ENCODE measurements at regions not wholly inside any gene's neighbourhood (a gene's known extent, or its start where the extent isn't known, plus 50 kb on each side); places are given as distances from the start of the nearest gene placed in this dataset.

DNA sequence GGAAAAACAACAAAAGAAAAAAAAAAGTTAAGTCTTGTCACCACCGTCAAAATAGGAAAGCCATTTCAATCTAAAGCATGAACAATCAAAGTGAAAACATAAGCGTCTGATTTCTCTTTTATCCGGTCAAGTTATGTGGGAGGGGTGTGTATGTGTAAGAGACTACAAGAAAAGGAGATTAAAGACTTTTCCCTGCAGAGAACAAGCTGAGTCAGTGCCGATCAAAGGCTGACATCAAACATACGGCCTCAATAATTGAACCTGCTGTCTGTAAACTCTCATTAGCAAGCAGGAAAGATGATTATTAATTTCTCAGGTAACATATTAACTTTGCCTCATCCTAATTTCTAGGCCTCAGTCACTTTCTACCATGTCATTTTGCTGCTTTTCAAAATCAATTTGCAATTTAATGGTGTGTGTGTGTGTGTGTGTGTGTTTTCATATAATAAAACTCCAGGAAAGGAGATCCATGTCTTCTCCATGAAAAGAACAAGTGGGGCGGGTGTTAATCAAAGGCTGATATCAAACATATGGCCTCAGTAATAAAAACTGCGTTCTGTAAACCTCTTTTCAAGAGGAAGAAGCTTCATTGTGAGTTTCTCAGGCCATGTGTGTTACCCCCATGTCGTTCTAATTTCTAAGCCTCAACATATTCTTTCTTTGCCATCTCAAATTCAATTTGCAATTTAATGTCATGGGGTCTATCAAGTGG is 649.1 kb upstream of the SORCS1 start:
- H3K27me3 ChIP-seq (ENCODE audit: control insufficient read depth, insufficient read depth, low read length) = no peaks in the 10 kb centered on the region
- no peak overlapping the region for H3K27ac ChIP-seq (ENCODE audit: low read depth, low read length)
- POLR2A ChIA-PET = no interaction called here
- CTCF ChIA-PET = no interaction called here
- TF ChIP-seq, protein P1, sequence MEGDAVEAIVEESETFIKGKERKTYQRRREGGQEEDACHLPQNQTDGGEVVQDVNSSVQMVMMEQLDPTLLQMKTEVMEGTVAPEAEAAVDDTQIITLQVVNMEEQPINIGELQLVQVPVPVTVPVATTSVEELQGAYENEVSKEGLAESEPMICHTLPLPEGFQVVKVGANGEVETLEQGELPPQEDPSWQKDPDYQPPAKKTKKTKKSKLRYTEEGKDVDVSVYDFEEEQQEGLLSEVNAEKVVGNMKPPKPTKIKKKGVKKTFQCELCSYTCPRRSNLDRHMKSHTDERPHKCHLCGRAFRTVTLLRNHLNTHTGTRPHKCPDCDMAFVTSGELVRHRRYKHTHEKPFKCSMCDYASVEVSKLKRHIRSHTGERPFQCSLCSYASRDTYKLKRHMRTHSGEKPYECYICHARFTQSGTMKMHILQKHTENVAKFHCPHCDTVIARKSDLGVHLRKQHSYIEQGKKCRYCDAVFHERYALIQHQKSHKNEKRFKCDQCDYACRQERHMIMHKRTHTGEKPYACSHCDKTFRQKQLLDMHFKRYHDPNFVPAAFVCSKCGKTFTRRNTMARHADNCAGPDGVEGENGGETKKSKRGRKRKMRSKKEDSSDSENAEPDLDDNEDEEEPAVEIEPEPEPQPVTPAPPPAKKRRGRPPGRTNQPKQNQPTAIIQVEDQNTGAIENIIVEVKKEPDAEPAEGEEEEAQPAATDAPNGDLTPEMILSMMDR (IDR thresholded peaks at IDR 0.05; ENCODE audit: low read depth, low read length) = no peak
- no peak for DNase-seq (ENCODE audit: low read depth, low spot score)
- no peak overlapping the region for H3K4me3 ChIP-seq (ENCODE audit: low read depth, low read length)
- peaks cover 9% of the 10 kb centered on the region for H3K9me3 ChIP-seq (ENCODE audit: control insufficient read depth, insufficient read depth, low read length)

DNA sequence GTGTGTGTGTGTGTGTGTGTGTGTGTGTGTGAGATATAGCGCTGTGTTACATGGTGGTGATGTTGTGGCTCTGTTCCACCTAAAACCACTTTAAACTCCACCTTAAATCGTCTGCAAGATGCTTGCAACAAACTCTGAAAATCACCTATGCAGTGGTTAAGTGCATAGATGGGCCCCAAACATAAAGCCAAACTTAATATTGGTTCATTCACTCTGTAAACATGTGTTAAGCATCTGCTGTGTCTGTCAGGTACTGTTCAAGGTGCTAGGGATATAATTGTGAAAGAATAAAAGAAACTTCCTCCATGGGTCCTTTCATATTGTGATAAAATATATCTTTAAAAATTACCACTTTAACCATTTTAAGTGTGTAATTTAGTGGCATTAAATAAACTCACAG is 645.4 kb upstream of the SORCS1 start:
- TF ChIP-seq, protein P1 (IDR thresholded peaks at IDR 0.05; ENCODE audit: low read depth, low read length) = no peak
- DNase-seq (ENCODE audit: low read depth, low spot score) = no peak
- peaks cover 6% of the 10 kb centered on the region for H3K9me3 ChIP-seq (ENCODE audit: control insufficient read depth, insufficient read depth, low read length)
- H3K27me3 ChIP-seq (ENCODE audit: control insufficient read depth, insufficient read depth, low read length) = no peaks in the 10 kb centered on the region
- ChIA-PET POLR2A (no interaction called here), CTCF (no interaction called here)
- H3K27ac ChIP-seq (ENCODE audit: low read depth, low read length) = no peak overlapping the region
- no peak overlapping the region for H3K4me3 ChIP-seq (ENCODE audit: low read depth, low read length)

DNA sequence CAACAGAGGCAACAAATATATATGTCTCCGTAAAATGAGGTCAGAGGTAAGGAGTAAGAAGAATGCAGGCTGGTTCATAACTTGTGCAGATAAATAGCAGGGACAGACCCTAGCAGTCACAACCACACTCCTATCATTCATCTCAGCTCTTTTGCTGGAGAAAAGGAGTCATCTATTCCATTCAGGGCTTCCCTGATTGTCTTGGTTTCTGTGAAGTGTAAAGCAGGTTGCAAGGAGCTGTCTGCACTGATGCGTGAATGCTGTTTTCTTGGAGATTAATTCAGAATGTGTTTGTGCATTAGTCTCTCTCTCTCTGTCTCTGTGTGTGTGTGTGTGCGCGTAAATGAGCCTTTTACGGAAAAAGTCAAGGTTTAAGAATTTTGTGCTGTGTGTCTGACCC is 643.3 kb upstream of the SORCS1 start:
- DNase-seq (ENCODE audit: low read depth, low spot score) = no peak

DNA sequence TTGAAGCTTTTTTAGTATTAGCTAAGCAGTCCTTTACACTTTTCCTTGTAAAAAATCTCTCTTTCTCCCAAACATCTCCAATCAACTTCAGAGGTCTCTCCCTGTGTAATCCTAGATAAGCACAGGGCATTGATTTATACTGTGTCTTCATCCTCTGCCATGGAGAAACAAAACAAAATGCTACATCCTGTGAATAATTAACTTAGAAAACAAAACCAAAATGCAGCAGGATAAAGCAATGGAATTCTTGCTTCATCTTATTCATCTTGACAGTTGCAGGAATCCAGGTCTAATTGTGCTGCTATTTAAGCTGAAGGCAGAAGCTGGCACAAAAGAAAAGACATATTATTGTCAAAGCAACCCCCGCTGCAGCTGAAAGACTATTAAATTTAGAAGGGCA is 641.5 kb upstream of the SORCS1 start:
- POLR2A ChIA-PET = no interaction called here
- no peak overlapping the region for H3K4me3 ChIP-seq (ENCODE audit: low read depth, low read length)
- TF ChIP-seq, protein P1 (IDR thresholded peaks at IDR 0.05; ENCODE audit: low read depth, low read length) = no peak
- H3K27me3 ChIP-seq (ENCODE audit: control insufficient read depth, insufficient read depth, low read length) = no peaks in the 10 kb centered on the region
- CTCF ChIA-PET = no interaction called here
- H3K27ac ChIP-seq (ENCODE audit: low read depth, low read length) = no peak overlapping the region
- no peak for DNase-seq (ENCODE audit: low read depth, low spot score)
- H3K9me3 ChIP-seq (ENCODE audit: control insufficient read depth, insufficient read depth, low read length) = peaks cover 8% of the 10 kb centered on the region

More for the DNA sequence above, 643.3 kb upstream of the SORCS1 start:
- Histone ChIP-seq H3K27ac (ENCODE audit: low read depth, low read length) (no peak overlapping the region), H3K9me3 (ENCODE audit: control insufficient read depth, insufficient read depth, low read length) (peaks cover 6% of the 10 kb centered on the region), H3K4me3 (ENCODE audit: low read depth, low read length) (no peak overlapping the region), H3K27me3 (ENCODE audit: control insufficient read depth, insufficient read depth, low read length) (no peaks in the 10 kb centered on the region)
- ChIA-PET POLR2A (no interaction called here), CTCF (no interaction called here)
- TF ChIP-seq, protein P1 (IDR thresholded peaks at IDR 0.05; ENCODE audit: low read depth, low read length) = no peak

DNA sequence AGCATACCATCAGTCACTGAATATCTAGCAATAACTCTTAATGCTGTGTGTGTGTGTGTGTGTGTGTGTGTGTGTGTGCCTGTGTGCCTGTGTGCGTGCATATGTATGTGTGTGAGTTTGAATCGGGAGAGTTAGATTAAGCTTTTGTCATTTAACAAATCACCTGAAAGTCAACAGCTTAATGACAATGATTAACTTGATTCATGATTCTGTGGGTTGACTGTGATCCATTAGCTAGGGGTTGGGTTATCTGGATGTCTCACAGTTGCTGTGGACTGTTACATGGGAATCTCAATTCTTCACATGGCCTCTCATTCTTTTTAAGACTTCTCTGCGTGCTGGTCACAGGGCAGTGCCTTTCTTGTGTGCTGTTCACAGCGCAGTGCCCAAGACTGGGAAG is 639.0 kb upstream of the SORCS1 start:
- ChIA-PET POLR2A (no interaction called here), CTCF (no interaction called here)
- Histone ChIP-seq H3K27ac (ENCODE audit: low read depth, low read length) (no peak overlapping the region), H3K27me3 (ENCODE audit: control insufficient read depth, insufficient read depth, low read length) (no peaks in the 10 kb centered on the region), H3K9me3 (ENCODE audit: control insufficient read depth, insufficient read depth, low read length) (peaks cover 4% of the 10 kb centered on the region; the same call in 1 of the 2 replicates), H3K4me3 (ENCODE audit: low read depth, low read length) (no peak overlapping the region)
- no peak for DNase-seq (ENCODE audit: low read depth, low spot score)
- TF ChIP-seq, protein P1 (IDR thresholded peaks at IDR 0.05; ENCODE audit: low read depth, low read length) = no peak
